ENCODE measurements at regions not wholly inside any gene's neighbourhood (a gene's known extent, or its start where the extent isn't known, plus 50 kb on each side); places are given as distances from the start of the nearest gene placed in this dataset.

- TF ChIP-seq CTCF (IDR thresholded peaks at IDR 0.05; ENCODE audit: low read depth, low read length, missing control alignments) = no peak
- no peak overlapping the region for H3K4me3 ChIP-seq (ENCODE audit: low read depth, low read length)
- no peak overlapping the region for H3K27ac ChIP-seq
- in situ Hi-C loops (cut with HindIII; ENCODE audit: low pct_ligation_motif_present, low sequenced_read_pairs) = no loop called here
- no peaks in the 10 kb centered on the region for H3K27me3 ChIP-seq (replicated peaks)
- no peak for DNase-seq
- H3K36me3 ChIP-seq (replicated peaks) = no peaks in the 10 kb centered on the region
Observed at GRCh38 chr4:107166181-107166580, 130.1 kb upstream of the DKK2 start.

- no peak for DNase-seq
- H3K36me3 ChIP-seq (replicated peaks) = no peaks in the 10 kb centered on the region
- TF ChIP-seq CTCF (IDR thresholded peaks at IDR 0.05; ENCODE audit: low read depth, low read length, missing control alignments) = no peak
- H3K27ac ChIP-seq = no peak overlapping the region
- in situ Hi-C loops (cut with HindIII; ENCODE audit: low pct_ligation_motif_present, low sequenced_read_pairs) = no loop called here
- H3K4me3 ChIP-seq (ENCODE audit: low read depth, low read length) = no peak overlapping the region
- no peaks in the 10 kb centered on the region for H3K27me3 ChIP-seq (replicated peaks)
Observed at GRCh38 chr4:107164962-107165475, 128.9 kb upstream of the DKK2 start.

- no peak overlapping the region for H3K27ac ChIP-seq
- in situ Hi-C loops (cut with HindIII; ENCODE audit: low pct_ligation_motif_present, low sequenced_read_pairs) = no loop called here
Observed at GRCh38 chr4:107156443-107156842, 120.3 kb upstream of the DKK2 start.

GRCh38 chr4:107155366-107155765, 119.3 kb upstream of the DKK2 start:
- Histone ChIP-seq H3K36me3 (replicated peaks) (no peaks in the 10 kb centered on the region), H3K4me3 (ENCODE audit: low read depth, low read length) (no peak overlapping the region), H3K27ac (no peak overlapping the region), H3K27me3 (replicated peaks) (no peaks in the 10 kb centered on the region)
- TF ChIP-seq CTCF (IDR thresholded peaks at IDR 0.05; ENCODE audit: low read depth, low read length, missing control alignments) = no peak
- no peak for DNase-seq
- in situ Hi-C loops (cut with HindIII; ENCODE audit: low pct_ligation_motif_present, low sequenced_read_pairs) = no loop called here

More at GRCh38 chr4:107156443-107156842, 120.3 kb upstream of the DKK2 start:
- Histone ChIP-seq H3K4me3 (ENCODE audit: low read depth, low read length) (no peak overlapping the region), H3K36me3 (replicated peaks) (no peaks in the 10 kb centered on the region), H3K27me3 (replicated peaks) (no peaks in the 10 kb centered on the region)
- DNase-seq = no peak
- no peak for TF ChIP-seq CTCF (IDR thresholded peaks at IDR 0.05; ENCODE audit: low read depth, low read length, missing control alignments)

- Histone ChIP-seq H3K27ac (no peak overlapping the region), H3K4me3 (ENCODE audit: low read depth, low read length) (no peak overlapping the region), H3K36me3 (replicated peaks) (no peaks in the 10 kb centered on the region), H3K27me3 (replicated peaks) (no peaks in the 10 kb centered on the region)
- DNase-seq = no peak
- no peak for TF ChIP-seq CTCF (IDR thresholded peaks at IDR 0.05; ENCODE audit: low read depth, low read length, missing control alignments)
- in situ Hi-C loops (cut with HindIII; ENCODE audit: low pct_ligation_motif_present, low sequenced_read_pairs) = no loop called here
Observed at GRCh38 chr4:107153956-107154355, 117.8 kb upstream of the DKK2 start.

- Histone ChIP-seq H3K27ac (no peak overlapping the region), H3K36me3 (replicated peaks) (no peaks in the 10 kb centered on the region), H3K4me3 (ENCODE audit: low read depth, low read length) (no peak overlapping the region), H3K27me3 (replicated peaks) (no peaks in the 10 kb centered on the region)
- no peak for DNase-seq
- peak; percentile 53 for TF ChIP-seq CTCF (IDR thresholded peaks at IDR 0.05; ENCODE audit: low read depth, low read length, missing control alignments)
- in situ Hi-C loops (cut with HindIII; ENCODE audit: low pct_ligation_motif_present, low sequenced_read_pairs) = no loop called here
Observed at GRCh38 chr4:107153228-107153627, 117.1 kb upstream of the DKK2 start.
